Cardiac muscle cell (in vitro differentiated cells and primary cell): ENCODE measurements at regions not wholly inside any gene's neighbourhood (a gene's known extent, or its start where the extent isn't known, plus 50 kb on each side); places are given as distances from the start of the nearest gene placed in this dataset.
A peak's percentile ranks its signal among the peaks of the same experiment; 100 is the strongest.

Source experiments
- DNase-seq, 2 donors: peaks; one replicate each; pipeline versions ENCODE4 v3.0.0 to v3.0.0-alpha.2; 2010 to 2017; ENCODE audit warnings: low read depth in 1 of 2, low spot score in 1 of 2
- H3K27ac ChIP-seq: fragments of 200-600 bp; sonication (generic); 2 replicates; pipeline ENCODE4 v1.5.1; 2016
- H3K27me3 ChIP-seq: fragments of 200-600 bp; sonication (generic); 2 replicates; pipeline ENCODE4 v1.6.0; 2016; ENCODE audit warnings: control low read depth
- H3K36me3 ChIP-seq: fragments of 200-600 bp; sonication (generic); 2 replicates; pipeline ENCODE4 v1.5.1; 2016; ENCODE audit warnings: control low read depth
- H3K4me1 ChIP-seq: fragments of 200-600 bp; sonication (generic); 2 replicates; pipeline ENCODE4 v1.8.1; 2017; ENCODE audit warnings: low read depth, mild to moderate bottlenecking, mixed run types
- H3K4me3 ChIP-seq: fragments of 200-600 bp; sonication (generic); 2 replicates; pipeline ENCODE4 v1.5.1; 2016; ENCODE audit warnings: mild to moderate bottlenecking
- H3K9me3 ChIP-seq: fragments of 200-600 bp; sonication (generic); 2 replicates; pipeline ENCODE4 v1.5.1; 2017; ENCODE audit warnings: low read depth, mild to moderate bottlenecking, control low read depth
- TF ChIP-seq, protein P1 (sequence below): IDR thresholded peaks from 2 replicates; pipeline ENCODE4 v1.5.1; 2012; ENCODE audit warnings: low read depth, mild to moderate bottlenecking, low read length

DNA sequence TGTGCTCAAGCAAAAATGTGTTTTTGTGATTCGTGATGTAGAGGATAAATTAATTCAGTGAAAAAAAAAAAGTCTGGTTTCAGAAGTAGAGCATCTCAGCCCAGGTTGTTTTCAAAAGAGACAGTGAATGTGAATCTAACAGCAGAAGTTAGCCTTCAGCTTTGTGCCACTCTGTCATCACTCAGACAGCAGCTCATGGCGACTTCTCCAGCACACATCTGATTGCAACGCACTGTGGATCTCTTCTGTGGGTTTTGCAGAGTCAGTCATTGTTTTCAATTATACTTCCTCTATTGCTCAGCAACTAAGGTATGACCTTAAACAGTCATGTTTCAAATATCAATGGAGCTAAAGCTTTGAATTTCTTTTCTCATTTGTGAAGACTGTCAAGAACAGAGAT, 335.5 kb upstream of the POU3F2 start:
- peak in 1 of 2 donors; percentile 54 for DNase-seq

DNA sequence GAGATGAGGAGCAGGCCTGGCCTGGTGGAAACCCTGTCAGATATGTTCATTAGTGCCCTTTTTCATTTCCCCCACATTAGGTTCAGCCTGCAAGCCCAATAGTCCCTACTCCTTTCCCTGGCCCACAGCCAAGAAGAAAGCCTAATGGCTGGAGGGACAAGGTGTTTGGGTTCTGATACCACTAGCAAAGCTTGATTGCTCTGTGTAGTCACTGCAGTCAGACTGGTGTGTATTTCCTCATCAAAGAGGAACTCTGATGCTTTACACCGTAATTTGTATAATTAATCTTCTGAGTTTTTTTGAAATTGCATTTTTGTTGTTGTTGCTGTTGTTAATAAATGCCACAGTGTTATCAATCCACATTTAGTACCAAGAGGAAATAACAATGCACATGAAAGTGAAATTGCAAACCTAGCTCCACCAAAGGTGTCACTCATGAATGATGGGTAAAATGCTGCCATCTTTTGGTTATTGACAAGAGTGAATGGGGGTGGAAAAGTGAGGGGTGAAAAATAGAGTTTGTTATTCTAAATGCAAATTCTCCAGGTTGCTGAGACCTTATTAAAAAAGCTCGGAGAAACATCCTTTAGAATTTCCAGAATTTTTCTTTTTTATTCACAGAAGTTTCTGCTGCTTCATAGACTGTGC, 320.2 kb upstream of the POU3F2 start:
- TF ChIP-seq, protein P1, sequence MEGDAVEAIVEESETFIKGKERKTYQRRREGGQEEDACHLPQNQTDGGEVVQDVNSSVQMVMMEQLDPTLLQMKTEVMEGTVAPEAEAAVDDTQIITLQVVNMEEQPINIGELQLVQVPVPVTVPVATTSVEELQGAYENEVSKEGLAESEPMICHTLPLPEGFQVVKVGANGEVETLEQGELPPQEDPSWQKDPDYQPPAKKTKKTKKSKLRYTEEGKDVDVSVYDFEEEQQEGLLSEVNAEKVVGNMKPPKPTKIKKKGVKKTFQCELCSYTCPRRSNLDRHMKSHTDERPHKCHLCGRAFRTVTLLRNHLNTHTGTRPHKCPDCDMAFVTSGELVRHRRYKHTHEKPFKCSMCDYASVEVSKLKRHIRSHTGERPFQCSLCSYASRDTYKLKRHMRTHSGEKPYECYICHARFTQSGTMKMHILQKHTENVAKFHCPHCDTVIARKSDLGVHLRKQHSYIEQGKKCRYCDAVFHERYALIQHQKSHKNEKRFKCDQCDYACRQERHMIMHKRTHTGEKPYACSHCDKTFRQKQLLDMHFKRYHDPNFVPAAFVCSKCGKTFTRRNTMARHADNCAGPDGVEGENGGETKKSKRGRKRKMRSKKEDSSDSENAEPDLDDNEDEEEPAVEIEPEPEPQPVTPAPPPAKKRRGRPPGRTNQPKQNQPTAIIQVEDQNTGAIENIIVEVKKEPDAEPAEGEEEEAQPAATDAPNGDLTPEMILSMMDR, result no peak
- no peaks in the 10 kb centered on the region for H3K27me3 ChIP-seq
- no peak for DNase-seq

More for the DNA sequence above, 335.5 kb upstream of the POU3F2 start:
- TF ChIP-seq, protein P1, result no peak
- Histone ChIP-seq H3K27ac (no peak overlapping the region), H3K4me1 (peaks cover 11% of the 10 kb centered on the region), H3K36me3 (no peaks in the 10 kb centered on the region), H3K9me3 (no peaks in the 10 kb centered on the region), H3K4me3 (no peak overlapping the region), H3K27me3 (no peaks in the 10 kb centered on the region)

DNA sequence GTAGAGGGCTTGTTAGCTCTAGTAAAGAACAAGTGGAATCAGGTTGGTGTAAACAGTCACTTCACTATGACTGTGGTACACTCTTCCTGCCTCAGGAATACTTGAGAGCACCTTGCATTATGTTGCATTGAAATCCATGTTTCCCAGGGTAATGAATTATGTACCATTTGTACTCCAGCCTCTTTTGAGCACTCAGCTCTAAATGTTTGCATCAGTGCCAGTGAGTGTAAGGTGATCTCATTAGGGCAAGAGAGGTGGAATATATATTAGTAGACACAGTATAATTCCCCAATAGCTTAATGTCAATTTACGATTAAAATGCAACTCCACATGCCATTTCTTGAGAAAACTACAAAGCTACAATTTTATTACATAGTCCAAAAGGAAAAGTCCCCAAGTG, 319.6 kb upstream of the POU3F2 start:
- DNase-seq, result no peak
- TF ChIP-seq, protein P1, result no peak

More for the DNA sequence above, 320.2 kb upstream of the POU3F2 start:
- Histone ChIP-seq H3K36me3 (no peaks in the 10 kb centered on the region), H3K9me3 (no peaks in the 10 kb centered on the region), H3K27ac (no peak overlapping the region), H3K4me3 (no peak overlapping the region), H3K4me1 (no peaks in the 10 kb centered on the region)

DNA sequence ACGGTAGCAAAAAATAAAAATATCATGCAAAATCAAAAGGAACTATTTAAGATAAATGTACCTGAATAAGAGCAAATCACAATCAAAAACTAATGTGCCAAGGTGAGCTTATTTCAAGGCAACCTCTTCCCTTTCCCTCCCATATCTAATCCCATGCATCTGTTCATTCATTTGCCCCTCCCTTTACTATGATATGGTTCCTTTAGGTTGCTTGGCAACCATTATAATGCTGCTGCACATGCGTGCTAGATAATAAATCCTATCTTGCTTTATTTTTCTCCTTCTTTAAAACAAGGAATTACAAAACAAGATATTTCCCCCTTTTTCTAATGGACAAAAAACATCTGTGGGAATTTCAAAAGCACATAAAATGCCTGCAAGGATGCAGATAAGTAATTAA, 318.2 kb upstream of the POU3F2 start:
- no peak overlapping the region for H3K27ac ChIP-seq
- no peaks in the 10 kb centered on the region for H3K27me3 ChIP-seq
- no peak for DNase-seq
- TF ChIP-seq, protein P1, result no peak
- H3K4me1 ChIP-seq, result no peaks in the 10 kb centered on the region
- H3K4me3 ChIP-seq, result no peak overlapping the region
- H3K9me3 ChIP-seq, result no peaks in the 10 kb centered on the region
- no peaks in the 10 kb centered on the region for H3K36me3 ChIP-seq

More for the DNA sequence above, 319.6 kb upstream of the POU3F2 start:
- H3K27ac ChIP-seq, result no peak overlapping the region
- no peaks in the 10 kb centered on the region for H3K36me3 ChIP-seq
- H3K4me1 ChIP-seq, result no peaks in the 10 kb centered on the region
- no peak overlapping the region for H3K4me3 ChIP-seq
- H3K27me3 ChIP-seq, result no peaks in the 10 kb centered on the region
- no peaks in the 10 kb centered on the region for H3K9me3 ChIP-seq

DNA sequence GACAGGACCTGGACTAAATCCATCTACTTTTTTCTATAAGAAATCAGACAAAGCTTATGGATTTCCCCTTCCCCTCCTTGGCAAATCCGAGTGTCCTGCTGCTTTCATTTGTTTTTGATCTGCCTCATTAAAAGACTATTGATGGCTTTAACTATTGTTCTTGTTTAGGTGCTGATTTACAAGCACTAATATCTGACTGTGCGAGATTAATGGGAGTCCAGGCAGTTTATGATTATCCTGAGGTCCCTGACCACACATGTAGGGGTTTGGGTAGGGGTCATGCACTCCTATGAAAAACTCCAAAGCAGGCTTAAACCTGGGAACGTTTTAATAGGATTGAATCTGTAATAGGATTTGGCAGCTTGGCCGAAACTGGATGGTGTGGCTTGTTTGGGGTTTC, 317.5 kb upstream of the POU3F2 start:
- Histone ChIP-seq H3K9me3 (no peaks in the 10 kb centered on the region), H3K27me3 (no peaks in the 10 kb centered on the region), H3K36me3 (no peaks in the 10 kb centered on the region), H3K4me1 (no peaks in the 10 kb centered on the region), H3K27ac (no peak overlapping the region), H3K4me3 (no peak overlapping the region)
- TF ChIP-seq, protein P1, result no peak
- DNase-seq, result no peak
